ENCODE measurements at regions not wholly inside any gene's neighbourhood (a gene's known extent, or its start where the extent isn't known, plus 50 kb on each side); places are given as distances from the start of the nearest gene placed in this dataset.

- peaks cover 38% of the 10 kb centered on the region for H3K27me3 Mint-ChIP-seq
- no peaks in the 10 kb centered on the region for H3K9me3 Mint-ChIP-seq (ENCODE audit: low read depth)
- DNase-seq (no peak), ATAC-seq (no peak)
- H3K4me3 Mint-ChIP-seq, result no peak overlapping the region
- no peak overlapping the region for H3K27ac Mint-ChIP-seq
- CTCF ChIA-PET, result interaction anchor here (0.6 kb wide), 1 partner anchor 1103 kb away, joined by 4 read pairs; no protein-coding TSS in a partner anchor
- intact Hi-C loops (cut with DNase I, micrococcal nuclease), result loop anchor here in 1 of 2 experiments (5.0 kb wide), 2 partner anchors 175 to 320 kb away; no protein-coding TSS in a partner anchor
- no peaks in the 10 kb centered on the region for H3K36me3 Mint-ChIP-seq (ENCODE audit: low read depth)
- H3K4me1 Mint-ChIP-seq, result peaks cover 4% of the 10 kb centered on the region
- POLR2A ChIA-PET, result no interaction called here
Measured at GRCh38 chr18:5632041-5632440, 88.2 kb upstream of the EPB41L3 start.

DNA sequence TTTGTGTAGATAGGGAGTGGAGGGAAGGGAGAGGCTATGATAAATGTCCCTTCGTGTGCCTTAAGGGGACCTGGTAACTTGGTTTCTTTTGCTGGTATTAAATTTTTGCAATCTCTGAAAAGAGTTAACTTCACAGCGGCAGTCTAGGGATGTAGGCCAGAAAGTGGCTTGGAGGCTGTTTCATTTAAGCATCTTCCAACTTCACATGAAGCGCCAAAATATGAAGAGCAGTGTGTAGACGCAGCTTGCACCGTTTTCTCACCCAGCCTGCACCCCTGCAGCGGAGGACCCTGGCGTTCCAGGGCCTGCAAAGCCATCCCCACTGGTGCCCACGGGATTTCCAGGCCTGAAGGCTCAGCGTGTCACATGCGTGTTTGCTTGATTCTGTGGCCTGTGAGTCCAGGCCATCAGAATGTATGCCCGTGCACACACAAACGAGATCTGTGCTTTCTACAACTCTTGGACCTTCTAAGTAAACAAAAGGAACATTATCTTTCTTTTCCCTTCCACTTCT is 87.2 kb upstream of the EPB41L3 start:
- Mint-ChIP-seq H3K4me3 (no peak overlapping the region), H3K27ac (no peak overlapping the region), H3K27me3 (peaks cover 34% of the 10 kb centered on the region)

GRCh38 chr18:5630057-5630899 is 86.5 kb upstream of the EPB41L3 start:
- POLR2A ChIA-PET, result no interaction called here
- DNase-seq (peak; percentile 78), ATAC-seq (peak; percentile 93)
- Mint-ChIP-seq H3K4me1 (peaks cover 4% of the 10 kb centered on the region), H3K36me3 (ENCODE audit: low read depth) (no peaks in the 10 kb centered on the region), H3K4me3 (peak overlapping the region; percentile 69), H3K27ac (no peak overlapping the region), H3K9me3 (ENCODE audit: low read depth) (no peaks in the 10 kb centered on the region), H3K27me3 (peaks cover 31% of the 10 kb centered on the region)
- intact Hi-C loops (cut with DNase I, micrococcal nuclease), result loop anchor here in 1 of 2 experiments (1.0 to 5.0 kb wide), 3 partner anchors 173 to 335 kb away; partner anchors contain the start of gene ZBTB14
- CTCF ChIA-PET, result interaction anchor here (0.5 kb wide), 1 partner anchor 880 kb away, joined by 3 read pairs; no protein-coding TSS in a partner anchor

More for the DNA sequence above, 87.2 kb upstream of the EPB41L3 start:
- intact Hi-C loops (cut with DNase I, micrococcal nuclease), result loop anchor here in 1 of 2 experiments (1.0 to 5.0 kb wide), 3 partner anchors 174 to 336 kb away; partner anchors contain the start of gene ZBTB14
- POLR2A ChIA-PET, result no interaction called here
- DNase-seq, result no peak
- peaks cover 4% of the 10 kb centered on the region for H3K4me1 Mint-ChIP-seq
- no peaks in the 10 kb centered on the region for H3K36me3 Mint-ChIP-seq (ENCODE audit: low read depth)
- ATAC-seq, result no peak
- H3K9me3 Mint-ChIP-seq (ENCODE audit: low read depth), result no peaks in the 10 kb centered on the region
- CTCF ChIA-PET, result interaction anchor here (0.5 to 0.9 kb wide), 2 partner anchors 101 to 572 kb away, joined by 3 to 4 read pairs; no protein-coding TSS in a partner anchor

DNA sequence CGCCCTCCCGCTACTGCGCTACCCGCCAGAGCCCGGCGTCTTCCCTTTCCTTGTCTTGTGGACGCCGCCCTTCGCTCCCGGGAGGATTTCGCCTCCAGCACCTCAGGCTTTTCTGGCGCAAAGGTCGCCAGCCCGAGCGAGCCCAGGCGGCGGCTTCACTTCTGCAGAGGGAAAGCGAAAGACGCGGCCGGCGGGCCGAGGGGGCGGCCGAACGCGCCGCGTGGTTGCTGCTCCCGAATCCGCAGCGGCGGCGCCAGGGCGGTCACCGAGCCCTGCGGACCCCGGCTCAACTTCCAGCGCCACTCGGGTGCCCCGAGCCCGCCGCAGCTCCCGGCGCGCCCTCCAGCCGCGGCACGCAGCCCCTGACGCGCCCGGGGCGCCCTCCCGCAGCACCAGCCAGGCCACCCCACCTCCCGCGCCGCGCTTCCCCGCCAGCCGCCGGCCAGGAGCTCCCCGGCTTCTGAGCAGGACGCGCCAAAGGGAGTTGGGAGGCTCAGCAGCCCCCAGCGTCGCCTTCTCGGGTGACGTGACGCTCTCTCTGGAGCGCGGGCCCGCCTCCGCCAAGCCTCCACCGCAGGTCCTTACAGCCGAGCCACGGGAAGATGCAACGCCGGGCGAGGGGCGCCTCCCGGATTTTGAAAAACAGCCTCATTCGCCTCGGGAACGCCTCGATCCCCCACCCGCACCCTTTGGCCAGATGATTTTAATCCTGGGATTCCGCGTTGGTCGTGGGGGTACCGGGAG is 84.9 kb upstream of the EPB41L3 start:
- POLR2A ChIA-PET, result no interaction called here
- H3K27me3 Mint-ChIP-seq, result peaks cover 29% of the 10 kb centered on the region

GRCh38 chr18:5627776-5628511 is 84.1 kb upstream of the EPB41L3 start:
- intact Hi-C loops (cut with DNase I, micrococcal nuclease), result loop anchor here (2.0 to 10.0 kb wide), 2 partner anchors 85 to 203 kb away; partner anchors contain the start of gene EPB41L3 (in 1 of the 2)
- H3K36me3 Mint-ChIP-seq (ENCODE audit: low read depth), result no peaks in the 10 kb centered on the region
- peaks cover 4% of the 10 kb centered on the region for H3K4me1 Mint-ChIP-seq
- no peaks in the 10 kb centered on the region for H3K9me3 Mint-ChIP-seq (ENCODE audit: low read depth)
- ChIA-PET POLR2A (no interaction called here), CTCF (no interaction called here)
- H3K27ac Mint-ChIP-seq, result no peak overlapping the region
- peaks cover 28% of the 10 kb centered on the region for H3K27me3 Mint-ChIP-seq
- DNase-seq, result no peak
- no peak for ATAC-seq
- H3K4me3 Mint-ChIP-seq, result peak overlapping the region; percentile 48

More for the DNA sequence above, 84.9 kb upstream of the EPB41L3 start:
- Mint-ChIP-seq H3K9me3 (ENCODE audit: low read depth) (no peaks in the 10 kb centered on the region), H3K27ac (no peak overlapping the region), H3K36me3 (ENCODE audit: low read depth) (no peaks in the 10 kb centered on the region), H3K4me1 (peaks cover 4% of the 10 kb centered on the region), H3K4me3 (peak overlapping the region; percentile 69)
- DNase-seq (peak; percentile 39), ATAC-seq (no peak)
- intact Hi-C loops (cut with DNase I, micrococcal nuclease), result loop anchor here (2.0 to 10.0 kb wide), 2 partner anchors 86 to 204 kb away; partner anchors contain the start of gene EPB41L3 (in 1 of the 2)
- CTCF ChIA-PET, result interaction anchor here (0.7 kb wide), 1 partner anchor 369 kb away, joined by 3 read pairs; no protein-coding TSS in a partner anchor

DNA sequence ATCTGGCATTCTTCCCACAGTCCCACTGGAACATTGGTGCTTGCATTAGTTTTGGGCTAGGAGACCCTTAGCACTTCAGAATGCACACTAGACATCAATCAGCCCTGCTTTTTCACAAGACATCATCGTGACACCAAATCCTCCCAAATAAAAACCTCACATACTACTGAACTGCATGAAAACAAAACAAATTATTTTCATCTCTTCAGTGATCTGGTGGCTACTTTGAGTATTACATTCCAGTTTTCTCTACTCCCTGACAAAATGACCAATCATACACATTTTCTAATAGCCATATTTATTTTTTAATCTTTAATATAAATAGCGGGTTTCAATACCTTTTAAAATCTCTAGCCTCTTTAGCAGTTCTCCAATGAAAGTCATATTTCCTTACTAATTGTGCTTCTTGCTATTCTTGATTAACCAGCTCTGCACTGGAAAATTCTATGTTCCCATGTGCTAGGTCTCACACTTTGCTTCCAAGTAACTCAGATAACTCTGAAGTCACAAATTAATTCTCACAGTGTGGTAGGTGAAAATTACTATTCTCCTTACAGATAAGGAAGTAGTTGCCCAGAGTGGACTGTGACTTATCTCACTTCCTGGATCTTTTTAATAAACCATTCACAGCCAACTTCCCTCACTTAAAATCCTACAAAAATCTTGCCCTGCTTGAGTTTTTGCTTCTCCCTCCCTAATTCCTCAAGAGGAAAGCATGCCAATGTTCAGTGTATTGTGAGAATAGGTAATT is 82.5 kb upstream of the EPB41L3 start:
- ATAC-seq (no peak), DNase-seq (no peak)
- no peaks in the 10 kb centered on the region for H3K9me3 Mint-ChIP-seq (ENCODE audit: low read depth)
- H3K4me1 Mint-ChIP-seq, result peaks cover 4% of the 10 kb centered on the region
- CTCF ChIA-PET, result no interaction called here
- H3K27me3 Mint-ChIP-seq, result peaks cover 22% of the 10 kb centered on the region
- intact Hi-C loops (cut with DNase I, micrococcal nuclease), result loop anchor here in 1 of 2 experiments (10.0 kb wide), 1 partner anchor 202 kb away; no protein-coding TSS in a partner anchor
- H3K4me3 Mint-ChIP-seq, result no peak overlapping the region
- no peak overlapping the region for H3K27ac Mint-ChIP-seq
- H3K36me3 Mint-ChIP-seq (ENCODE audit: low read depth), result no peaks in the 10 kb centered on the region
- POLR2A ChIA-PET, result no interaction called here

- no peaks in the 10 kb centered on the region for H3K9me3 Mint-ChIP-seq (ENCODE audit: low read depth)
- DNase-seq, result no peak
- POLR2A ChIA-PET, result no interaction called here
- ATAC-seq, result no peak
- H3K27ac Mint-ChIP-seq, result no peak overlapping the region
- H3K27me3 Mint-ChIP-seq, result peaks cover 19% of the 10 kb centered on the region
- H3K36me3 Mint-ChIP-seq (ENCODE audit: low read depth), result no peaks in the 10 kb centered on the region
- intact Hi-C loops (cut with DNase I, micrococcal nuclease), result loop anchor here in 1 of 2 experiments (10.0 kb wide), 1 partner anchor 200 kb away; no protein-coding TSS in a partner anchor
- H3K4me3 Mint-ChIP-seq, result no peak overlapping the region
- CTCF ChIA-PET, result interaction anchor here (0.7 to 0.9 kb wide), 3 partner anchors 11 to 897 kb away, joined by 3 read pairs; no protein-coding TSS in a partner anchor
- peaks cover 4% of the 10 kb centered on the region for H3K4me1 Mint-ChIP-seq
Measured at GRCh38 chr18:5625076-5625475, 81.3 kb upstream of the EPB41L3 start.

GRCh38 chr18:5622905-5623304 is 79.1 kb upstream of the EPB41L3 start:
- Mint-ChIP-seq H3K4me3 (no peak overlapping the region), H3K4me1 (no peaks in the 10 kb centered on the region), H3K27me3 (peaks cover 15% of the 10 kb centered on the region), H3K36me3 (ENCODE audit: low read depth) (no peaks in the 10 kb centered on the region), H3K9me3 (ENCODE audit: low read depth) (no peaks in the 10 kb centered on the region), H3K27ac (no peak overlapping the region)
- intact Hi-C loops (cut with DNase I, micrococcal nuclease), result loop anchor here in 1 of 2 experiments (10.0 kb wide), 1 partner anchor 198 kb away; no protein-coding TSS in a partner anchor
- ChIA-PET CTCF (interaction anchor here (1.0 kb wide), 1 partner anchor 32 kb away, joined by 3 read pairs; no protein-coding TSS in a partner anchor), POLR2A (no interaction called here)
- DNase-seq (no peak), ATAC-seq (no peak)

- no peak for ATAC-seq
- Mint-ChIP-seq H3K4me1 (no peaks in the 10 kb centered on the region), H3K9me3 (ENCODE audit: low read depth) (no peaks in the 10 kb centered on the region), H3K27ac (no peak overlapping the region), H3K27me3 (peaks cover 14% of the 10 kb centered on the region), H3K36me3 (ENCODE audit: low read depth) (no peaks in the 10 kb centered on the region), H3K4me3 (no peak overlapping the region)
- POLR2A ChIA-PET, result no interaction called here
- intact Hi-C loops (cut with DNase I, micrococcal nuclease), result loop anchor here in 1 of 2 experiments (10.0 kb wide), 1 partner anchor 195 kb away; no protein-coding TSS in a partner anchor
- no peak for DNase-seq
- CTCF ChIA-PET, result no interaction called here
Measured at GRCh38 chr18:5620289-5620688, 76.5 kb upstream of the EPB41L3 start.

DNA sequence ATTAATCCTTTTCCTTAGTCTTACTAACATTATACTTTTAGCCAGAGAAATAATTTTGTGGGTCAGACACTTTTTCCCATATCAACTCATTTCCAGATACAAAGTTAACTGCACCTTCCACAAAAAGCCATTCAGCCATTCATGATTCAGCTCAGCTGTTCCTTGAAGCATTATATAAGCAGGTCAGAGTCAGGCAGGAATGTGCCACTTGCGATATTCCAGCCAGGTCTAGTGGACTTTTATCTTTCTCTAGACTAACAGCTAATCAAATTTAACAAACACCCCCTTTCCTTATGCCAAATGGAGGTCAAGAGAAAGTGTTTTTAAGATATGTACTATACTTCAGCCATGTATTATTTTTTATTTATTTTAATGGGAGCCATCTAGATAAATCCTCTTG is 75.6 kb upstream of the EPB41L3 start:
- Mint-ChIP-seq H3K4me3 (no peak overlapping the region), H3K4me1 (no peaks in the 10 kb centered on the region), H3K36me3 (ENCODE audit: low read depth) (no peaks in the 10 kb centered on the region), H3K27me3 (peaks cover 14% of the 10 kb centered on the region), H3K27ac (no peak overlapping the region), H3K9me3 (ENCODE audit: low read depth) (no peaks in the 10 kb centered on the region)
- CTCF ChIA-PET, result no interaction called here
- ATAC-seq, result no peak
- intact Hi-C loops (cut with DNase I, micrococcal nuclease), result no loop called here
- POLR2A ChIA-PET, result no interaction called here
- DNase-seq, result no peak

Measured in activated CD4-positive, alpha-beta T cell treated with anti-CD3 and anti-CD28 coated beads for 36 hours (primary cell).